Esophagus squamous epithelium (tissue), 4 donors: ENCODE measurements at regions not wholly inside any gene's neighbourhood (a gene's known extent, or its start where the extent isn't known, plus 50 kb on each side); places are given as distances from the start of the nearest gene placed in this dataset.

Experiments
- CTCF ChIP-seq, 6 experiments: fragments of 450-650 bp in 4 of 6; fragments of 200-600 bp in 2 of 6; sonication (generic) in 2 of 6; IDR thresholded peaks; one replicate each; pipeline ENCODE4 v1.5.1; 2016 to 2019; ENCODE audit warnings: antibody characterized with exemption in 6 of 6, mild to moderate bottlenecking in 4 of 6, moderate library complexity in 4 of 6
- POLR2A ChIP-seq, 4 donors: fragments of 450-650 bp; IDR thresholded peaks; one replicate each; pipeline ENCODE4 v1.6.1; 2017; ENCODE audit warnings: antibody characterized with exemption in 4 of 4, mild to moderate bottlenecking in 4 of 4, moderate library complexity in 3 of 4

- TF ChIP-seq CTCF (IDR thresholded peaks at IDR 0.05) (no peak), POLR2A (IDR thresholded peaks at IDR 0.05) (no peak)
These were observed 492.6 kb upstream of the BRINP1 start for GRCh38 chr9:119861842-119862241.
